HCT116 (cell line): ENCODE measurements at regions not wholly inside any gene's neighbourhood (a gene's known extent, or its start where the extent isn't known, plus 50 kb on each side); places are given as distances from the start of the nearest gene placed in this dataset.

Source experiments
- ATAC-seq: fragments of 200-7000 bp; cut with Tn5 transposase; 2 replicates; pipeline ENCODE4 v1.9.1; 2020; ENCODE audit warnings: mild to moderate bottlenecking, moderate library complexity
- BruUV-seq: library from RNA; stranded (reverse); fragments of 400-500 nt; replicated peaks from 2 replicates; lab custom pipeline; 2021; lab: Mats Ljungman, UMichigan
- CTCF ChIA-PET: fragments of 300-600 bp; sonication (Branson Sonifier 250); formaldehyde crosslinking; loops from one replicate; lab custom pipeline; 2021; ENCODE audit warnings: antibody characterized with exemption; lab: Charles Lee
- POLR2A ChIA-PET: fragments of 300-600, 350-600 bp; sonication (Branson Sonifier 250); formaldehyde crosslinking; loops from one replicate; lab custom pipeline; 2021; ENCODE audit warnings: antibody characterized with exemption; lab: Charles Lee
- RAD21 ChIA-PET, 2 experiments: fragments of 300-600 bp; sonication (Branson Sonifier 250); formaldehyde crosslinking; loops; one replicate each; lab custom pipeline; 2023; ENCODE audit warnings: low total read pairs in 2 of 2; ENCODE audit not compliant: uncharacterized antibody in 2 of 2, unreplicated experiment in 2 of 2, low non-redundant PET in 1 of 2; lab: Charles Lee
- DNase-seq: peaks from one replicate; pipeline ENCODE4 v3.0.0-alpha.2; 2010; ENCODE audit warnings: low read depth, low spot score
- H2AFZ ChIP-seq: fragments of 200-600 bp; shearing (Covaris generic), sonication (generic); 2 replicates; pipeline ENCODE4 v1.6.1; 2017; ENCODE audit warnings: low read depth, mixed run types, mixed read lengths, antibody characterized with exemption, low read length; ENCODE audit not compliant: poor library complexity, severe bottlenecking
- H3K27ac ChIP-seq: 2 replicates; pipeline ENCODE4 v1.5.1; 2012; ENCODE audit warnings: low read depth, low read length
- H3K27me3 ChIP-seq: fragments of 200-600 bp; sonication (generic); 2 replicates; pipeline ENCODE4 v1.6.1; 2016; ENCODE audit warnings: mixed run types, low read length, mixed read lengths; ENCODE audit not compliant: insufficient read depth
- H3K36me3 ChIP-seq, 2 experiments: fragments of 200-500 bp in 1 of 2; fragments of 200-600 bp in 1 of 2; sonication (Bioruptor generic) in 1 of 2; sonication (generic) in 1 of 2; 2 replicates each; pipeline versions ENCODE4 v1.5.1 to v1.6.1; 2014 to 2016; ENCODE audit warnings: low read length in 2 of 2, inconsistent platforms in 1 of 2, mixed read lengths in 1 of 2, mixed run types in 1 of 2; ENCODE audit not compliant: insufficient read depth in 2 of 2, control insufficient read depth in 1 of 2
- H3K4me1 ChIP-seq, 2 experiments: fragments of 200-600 bp in 1 of 2; sonication (generic) in 1 of 2; 2 replicates each; pipeline versions ENCODE4 v1.5.1 to v1.6.1; 2012 to 2017; ENCODE audit warnings: low read length in 2 of 2, inconsistent platforms in 1 of 2, mild to moderate bottlenecking in 1 of 2, mixed read lengths in 1 of 2, mixed run types in 1 of 2, moderate library complexity in 1 of 2; ENCODE audit not compliant: insufficient read depth in 2 of 2, control insufficient read depth in 1 of 2
- H3K4me2 ChIP-seq: fragments of 200-600 bp; sonication (generic); 2 replicates; pipeline ENCODE4 v1.6.1; 2017; ENCODE audit warnings: mixed run types, low read length, mixed read lengths
- H3K4me3 ChIP-seq, 2 experiments: fragments of 200-600 bp in 1 of 2; sonication (generic) in 1 of 2; replicated peaks in 1 of 2; 2 replicates each; pipeline ENCODE4 v1.5.1; 2011 to 2016; ENCODE audit warnings: low read length in 2 of 2, control low read depth in 1 of 2, low read depth in 1 of 2, mild to moderate bottlenecking in 1 of 2, mixed read lengths in 1 of 2, mixed run types in 1 of 2
- H3K79me2 ChIP-seq: fragments of 200-600 bp; sonication (generic); 2 replicates; pipeline ENCODE4 v1.6.1; 2017; ENCODE audit warnings: mild to moderate bottlenecking, mixed run types, low read length, moderate library complexity, mixed read lengths; ENCODE audit not compliant: insufficient read depth
- H3K9ac ChIP-seq: fragments of 200-600 bp; sonication (generic); 2 replicates; pipeline ENCODE4 v1.6.1; 2016; ENCODE audit warnings: low read length, mixed read lengths
- H3K9me2 ChIP-seq: fragments of 200-600 bp; sonication (generic), shearing (Covaris generic); 2 replicates; pipeline ENCODE4 v1.6.1; 2017; ENCODE audit warnings: mixed run types, mild to moderate bottlenecking, moderate library complexity; ENCODE audit not compliant: insufficient read depth
- H3K9me3 ChIP-seq, 2 experiments: fragments of 200-500 bp in 1 of 2; fragments of 200-600 bp in 1 of 2; sonication (Bioruptor generic) in 1 of 2; sonication (generic) in 1 of 2; 2 replicates each; pipeline ENCODE4 v1.6.1; 2014 to 2017; ENCODE audit warnings: low read length in 2 of 2, mixed read lengths in 2 of 2, inconsistent platforms in 1 of 2, low read depth in 1 of 2, mild to moderate bottlenecking in 1 of 2, mixed run types in 1 of 2, moderate library complexity in 1 of 2; ENCODE audit not compliant: control insufficient read depth in 1 of 2, insufficient read depth in 1 of 2
- H4K20me1 ChIP-seq: fragments of 200-600 bp; sonication (generic), shearing (Covaris generic); 2 replicates; pipeline ENCODE4 v1.6.1; 2017; ENCODE audit warnings: mixed run types, mild to moderate bottlenecking, moderate library complexity; ENCODE audit not compliant: insufficient read depth
- CBX3 ChIP-seq: IDR thresholded peaks from 2 replicates; pipeline ENCODE4 v1.6.1; 2012; ENCODE audit warnings: low read depth
- CEBPB ChIP-seq: IDR thresholded peaks from 2 replicates; pipeline ENCODE4 v1.6.1; 2012; ENCODE audit warnings: low read depth
- EGR1 ChIP-seq: IDR thresholded peaks from 2 replicates; pipeline ENCODE4 v1.6.1; 2012; ENCODE audit warnings: low read depth
- ELF1 ChIP-seq: IDR thresholded peaks from 2 replicates; pipeline ENCODE4 v1.6.1; 2012; ENCODE audit warnings: low read depth, borderline replicate concordance
- EZH2 ChIP-seq: fragments of 200-600 bp; sonication (generic); IDR thresholded peaks from 2 replicates; pipeline ENCODE4 v1.6.1; 2017; ENCODE audit warnings: antibody characterized with exemption, mixed run types
- FOSL1 ChIP-seq: IDR thresholded peaks from 2 replicates; pipeline ENCODE4 v1.6.1; 2012; ENCODE audit warnings: low read depth
- JUND ChIP-seq: IDR thresholded peaks from 2 replicates; pipeline ENCODE4 v1.6.1; 2012
- MAX ChIP-seq: IDR thresholded peaks from 2 replicates; pipeline ENCODE4 v1.6.1; 2012
- POLR2A ChIP-seq: IDR thresholded peaks from 2 replicates; pipeline ENCODE4 v1.7.0; 2011; ENCODE audit warnings: borderline replicate concordance; ENCODE audit not compliant: insufficient read depth, insufficient read length; ENCODE audit errors: extremely low read depth
- POLR2AphosphoS5 ChIP-seq: IDR thresholded peaks from 2 replicates; pipeline ENCODE4 v1.6.1; 2011; ENCODE audit warnings: mild to moderate bottlenecking, low read depth, low read length, moderate library complexity
- RAD21 ChIP-seq: IDR thresholded peaks from 2 replicates; pipeline ENCODE4 v1.6.1; 2012; ENCODE audit warnings: low read depth, mild to moderate bottlenecking
- SP1 ChIP-seq: IDR thresholded peaks from 2 replicates; pipeline ENCODE4 v1.6.1; 2012; ENCODE audit warnings: low read depth
- SRF ChIP-seq: IDR thresholded peaks from 2 replicates; pipeline ENCODE4 v1.6.1; 2012; ENCODE audit warnings: low read depth
- TCF7L2 ChIP-seq: IDR thresholded peaks from 2 replicates; pipeline ENCODE4 v1.7.0; 2011; ENCODE audit warnings: borderline replicate concordance, inconsistent platforms; ENCODE audit not compliant: insufficient read depth, insufficient read length; ENCODE audit errors: extremely low read depth
- ZBTB33 ChIP-seq: IDR thresholded peaks from 2 replicates; pipeline ENCODE4 v1.6.1; 2011; ENCODE audit warnings: mild to moderate bottlenecking, low read length, moderate library complexity; ENCODE audit not compliant: insufficient replicate concordance; ENCODE audit errors: extremely low read depth
- ZFX ChIP-seq: fragments of 450-650 bp; IDR thresholded peaks from 2 replicates; pipeline ENCODE4 v1.6.1; 2017
- ZNF274 ChIP-seq: fragments of 200-500 bp; sonication (Bioruptor generic); IDR thresholded peaks from 2 replicates; pipeline ENCODE4 v1.6.1; 2014; ENCODE audit warnings: mild to moderate bottlenecking, low read depth, low read length, inconsistent platforms
- intact Hi-C: fragments of 100-400 bp; cut with micrococcal nuclease; formaldehyde crosslinking; loops from 2 replicates; pipeline ENCODE4 v1.10.0; 2022
- TF ChIP-seq, protein P1 (sequence below), 3 experiments: fragments of 200-600 bp in 1 of 3; sonication (generic) in 1 of 3; IDR thresholded peaks in 2 of 3; conservative IDR thresholded peaks in 1 of 3; 2 replicates each; pipeline ENCODE4 v1.5.1; 2012 to 2017; ENCODE audit warnings: low read depth in 2 of 3, low read length in 2 of 3, antibody characterized with exemption in 1 of 3, borderline replicate concordance in 1 of 3, control low read depth in 1 of 3, mild to moderate bottlenecking in 1 of 3, mixed read lengths in 1 of 3, mixed run types in 1 of 3, moderate library complexity in 1 of 3; ENCODE audit not compliant: insufficient read depth in 1 of 3

DNA sequence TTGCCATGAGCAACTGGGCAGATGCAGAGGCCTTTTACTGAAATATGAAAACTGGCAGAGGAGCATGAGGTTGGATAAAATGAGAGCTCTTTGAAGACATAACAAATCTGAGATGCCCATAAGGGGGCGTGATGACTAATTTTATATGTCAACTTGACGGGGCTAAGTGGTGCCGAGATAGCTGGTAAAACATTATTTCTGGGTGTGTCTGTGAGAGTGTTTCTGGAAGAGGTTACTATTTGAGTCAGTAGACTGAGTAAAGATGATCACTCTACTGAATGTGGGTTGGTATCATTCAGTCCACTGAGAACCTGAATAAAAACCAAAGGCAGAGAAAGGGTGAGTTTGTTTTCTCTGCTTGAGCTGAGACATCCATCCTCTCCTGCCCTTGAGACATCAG, 454.2 kb downstream of the NPIPA7 start:
- no peaks in the 10 kb centered on the region for H3K9me2 ChIP-seq
- H3K79me2 ChIP-seq = no peaks in the 10 kb centered on the region
- ChIA-PET POLR2A (no interaction called here), RAD21 (no interaction called here), CTCF (no interaction called here)
- H3K27me3 ChIP-seq = no peaks in the 10 kb centered on the region
- intact Hi-C loops = no loop called here
- no peak overlapping the region for H3K4me3 ChIP-seq
- no TSS peak for BruUV-seq
- ATAC-seq (no peak), DNase-seq (no peak)
- H3K4me2 ChIP-seq = no peak overlapping the region
- no peaks in the 10 kb centered on the region for H3K9me3 ChIP-seq
- H3K27ac ChIP-seq = no peak overlapping the region
- H3K9ac ChIP-seq = no peak overlapping the region
- H2AFZ ChIP-seq = no peak overlapping the region
- H4K20me1 ChIP-seq = no peaks in the 10 kb centered on the region
- no peak for TF ChIP-seq CBX3
- no peak for TF ChIP-seq ZNF274
- TF ChIP-seq SP1 = no peak
- no peak for TF ChIP-seq FOSL1
- TF ChIP-seq, protein P1, sequence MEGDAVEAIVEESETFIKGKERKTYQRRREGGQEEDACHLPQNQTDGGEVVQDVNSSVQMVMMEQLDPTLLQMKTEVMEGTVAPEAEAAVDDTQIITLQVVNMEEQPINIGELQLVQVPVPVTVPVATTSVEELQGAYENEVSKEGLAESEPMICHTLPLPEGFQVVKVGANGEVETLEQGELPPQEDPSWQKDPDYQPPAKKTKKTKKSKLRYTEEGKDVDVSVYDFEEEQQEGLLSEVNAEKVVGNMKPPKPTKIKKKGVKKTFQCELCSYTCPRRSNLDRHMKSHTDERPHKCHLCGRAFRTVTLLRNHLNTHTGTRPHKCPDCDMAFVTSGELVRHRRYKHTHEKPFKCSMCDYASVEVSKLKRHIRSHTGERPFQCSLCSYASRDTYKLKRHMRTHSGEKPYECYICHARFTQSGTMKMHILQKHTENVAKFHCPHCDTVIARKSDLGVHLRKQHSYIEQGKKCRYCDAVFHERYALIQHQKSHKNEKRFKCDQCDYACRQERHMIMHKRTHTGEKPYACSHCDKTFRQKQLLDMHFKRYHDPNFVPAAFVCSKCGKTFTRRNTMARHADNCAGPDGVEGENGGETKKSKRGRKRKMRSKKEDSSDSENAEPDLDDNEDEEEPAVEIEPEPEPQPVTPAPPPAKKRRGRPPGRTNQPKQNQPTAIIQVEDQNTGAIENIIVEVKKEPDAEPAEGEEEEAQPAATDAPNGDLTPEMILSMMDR (IDR thresholded peaks at IDR 0.05 in 2 of 3, conservative IDR thresholded peaks at IDR 0.05 in 1 of 3; ENCODE audit: borderline replicate concordance in 1 of 3, insufficient read depth in 1 of 3, low read depth in 2 of 3, low read length in 2 of 3) = 0 out of 6 replicates have a peak, but pooled peaks of 1 of the 3 experiments have one; percentile 5
- TF ChIP-seq CEBPB = no peak
- no peaks in the 10 kb centered on the region for H3K36me3 ChIP-seq
- H3K4me1 ChIP-seq = no peaks in the 10 kb centered on the region

GRCh38 chr16:16850274-16850673, 471.3 kb downstream of the NPIPA7 start:
- H3K4me2 ChIP-seq = no peak overlapping the region
- no peak for TF ChIP-seq SRF
- TF ChIP-seq JUND = no peak
- TF ChIP-seq ELF1 = no peak
- no peak for TF ChIP-seq SP1
- no peak for TF ChIP-seq ZFX
- no peak for TF ChIP-seq MAX
- no peak for TF ChIP-seq EZH2
- TF ChIP-seq POLR2A = no peak
- no peak for TF ChIP-seq EGR1
- TF ChIP-seq RAD21 = no peak
- no peak for TF ChIP-seq ZNF274
- TF ChIP-seq TCF7L2 = no peak
- TF ChIP-seq POLR2AphosphoS5 = no peak
- TF ChIP-seq ZBTB33 = no peak
- no peaks in the 10 kb centered on the region for H3K79me2 ChIP-seq
- H2AFZ ChIP-seq = no peak overlapping the region
- H3K27ac ChIP-seq = no peak overlapping the region
- intact Hi-C loops = no loop called here
- no peaks in the 10 kb centered on the region for H3K4me1 ChIP-seq
- POLR2A ChIA-PET = no interaction called here
- ATAC-seq (no peak), DNase-seq (no peak)
- H3K4me3 ChIP-seq = no peak overlapping the region
- CTCF ChIA-PET = no interaction called here
- no peak overlapping the region for H3K9ac ChIP-seq
- no peaks in the 10 kb centered on the region for H4K20me1 ChIP-seq
- no TSS peak for BruUV-seq
- RAD21 ChIA-PET = no interaction called here
- H3K27me3 ChIP-seq = peaks cover 17% of the 10 kb centered on the region
- H3K9me2 ChIP-seq = no peaks in the 10 kb centered on the region
- no peaks in the 10 kb centered on the region for H3K9me3 ChIP-seq
- no peaks in the 10 kb centered on the region for H3K36me3 ChIP-seq
